Psoas muscle (tissue), 7 donors: ENCODE measurements at regions not wholly inside any gene's neighbourhood (a gene's known extent, or its start where the extent isn't known, plus 50 kb on each side); places are given as distances from the start of the nearest gene placed in this dataset.

Experiments used
- ATAC-seq, 4 donors: fragments of 200-7000 bp; cut with Tn5 transposase; one replicate each; pipeline ENCODE4 v1.9.1; 2020; ENCODE audit warnings: moderate library complexity in 3 of 4, mild to moderate bottlenecking in 2 of 4
- DNase-seq, 2 donors: peaks; one replicate each; pipeline ENCODE4 v3.0.0-alpha.2; 2020
- H3K27ac ChIP-seq: fragments of 200-600 bp; one replicate; pipeline ENCODE4 v1.8.0; 2022
- H3K27me3 ChIP-seq, 3 donors: fragments of 200-600 bp in 1 of 3; one replicate each; pipeline versions ENCODE4 v1.6.1 to v1.8.0; 2013 to 2022; ENCODE audit warnings: low read length in 2 of 3, mild to moderate bottlenecking in 2 of 3, moderate library complexity in 1 of 3; ENCODE audit not compliant: insufficient read depth in 3 of 3
- H3K36me3 ChIP-seq, 2 donors: fragments of 200-600 bp in 1 of 2; one replicate each; pipeline versions ENCODE4 v1.6.1 to v1.8.0; 2013 to 2022; ENCODE audit warnings: low read depth in 1 of 2, mild to moderate bottlenecking in 1 of 2, moderate library complexity in 1 of 2; ENCODE audit not compliant: insufficient read depth in 1 of 2
- H3K4me1 ChIP-seq: fragments of 200-600 bp; one replicate; pipeline ENCODE4 v1.8.0; 2022
- H3K4me3 ChIP-seq: fragments of 200-600 bp; one replicate; pipeline ENCODE4 v1.8.0; 2022; ENCODE audit warnings: mild to moderate bottlenecking
- H3K9me3 ChIP-seq: fragments of 200-600 bp; one replicate; pipeline ENCODE4 v1.8.0; 2022
- CTCF ChIP-seq: fragments of 200-600 bp; IDR thresholded peaks from one replicate; pipeline ENCODE4 v1.8.0; 2022; ENCODE audit warnings: antibody characterized with exemption
- WGBS, 3 donors: extraction: QIAGEN DNeasy Blood & Tissue Kit; methylation state at CpG; one replicate each; pipeline versions ENCODE4 v1.1.6 to v1.1.7; 2013; 5-methylcytosine and 5-hydroxymethylcytosine counted together
- intact Hi-C, 2 donors: fragments of 100-400 bp; cut with DNase I; formaldehyde crosslinking; loops; one replicate each; pipeline versions ENCODE4 v1.11.0 to v1.14.2; 2022
- donor health status: healthy with polysubstance abuse.
- donor health status: DM: no; HTN: no; CAD: no; lungs with moderate emphysema.
- donor health status: Bipolar disorder and iron deficiency.
- donor health status: healthy.
- donor health status: DM: yes; HTN: yes; CAD: no.
- donor health status: DM: no; HTN: no; CAD: no.
- donor health status: DM: yes; HTN: yes; CAD: no.

GRCh38 chr4:3652586-3652985 is 113.6 kb upstream of the ADRA2C start:
- H3K9me3 ChIP-seq: no peaks in the 10 kb centered on the region
- no peak for ATAC-seq
- 82 to 88% (median 86%) methylated on average over 13 to 14 of the region's 14 CpGs for WGBS, 3 donors
- no peaks in the 10 kb centered on the region for H3K36me3 ChIP-seq
- no peaks in the 10 kb centered on the region for H3K4me1 ChIP-seq
- no peak for DNase-seq
- intact Hi-C loops: no loop called here
- H3K27ac ChIP-seq: no peak overlapping the region
- TF ChIP-seq CTCF: no peak
- H3K27me3 ChIP-seq: peaks cover 0 to 83% (median 22%) of the 10 kb centered on the region in 3 donors
- H3K4me3 ChIP-seq: no peak overlapping the region

GRCh38 chr4:3651267-3651845 is 114.8 kb upstream of the ADRA2C start:
- H3K27me3 ChIP-seq: peaks cover 0 to 77% (median 19%) of the 10 kb centered on the region in 3 donors
- TF ChIP-seq CTCF: no peak

GRCh38 chr4:3649491-3649890 is 116.7 kb upstream of the ADRA2C start:
- H3K9me3 ChIP-seq: no peaks in the 10 kb centered on the region
- TF ChIP-seq CTCF: no peak
- no peaks in the 10 kb centered on the region for H3K4me1 ChIP-seq
- ATAC-seq (no peak), DNase-seq (no peak)
- H3K27ac ChIP-seq: no peak overlapping the region
- 88 to 94% (median 88%) methylated on average over 16 of the region's 16 CpGs for WGBS, 3 donors
- peaks cover 0 to 75% (median 23%) of the 10 kb centered on the region in 3 donors for H3K27me3 ChIP-seq
- intact Hi-C loops: no loop called here
- no peak overlapping the region for H3K4me3 ChIP-seq
- H3K36me3 ChIP-seq: no peaks in the 10 kb centered on the region

More at GRCh38 chr4:3651267-3651845, 114.8 kb upstream of the ADRA2C start:
- Histone ChIP-seq H3K36me3 (no peaks in the 10 kb centered on the region), H3K9me3 (no peaks in the 10 kb centered on the region), H3K4me1 (no peaks in the 10 kb centered on the region), H3K27ac (no peak overlapping the region), H3K4me3 (no peak overlapping the region)
- no peak for DNase-seq
- WGBS, 3 donors: 65 to 82% (median 71%) methylated on average over 16 of the region's 16 CpGs
- no peak for ATAC-seq
- intact Hi-C loops: no loop called here

GRCh38 chr4:3648731-3649130 is 116.5 kb upstream of the LRPAP1 start:
- H3K4me3 ChIP-seq: no peak overlapping the region
- no peaks in the 10 kb centered on the region for H3K36me3 ChIP-seq
- no peaks in the 10 kb centered on the region for H3K9me3 ChIP-seq
- no peak for ATAC-seq
- no peaks in the 10 kb centered on the region for H3K4me1 ChIP-seq
- DNase-seq: no peak
- intact Hi-C loops: no loop called here
- no peak for TF ChIP-seq CTCF
- H3K27me3 ChIP-seq: peaks cover 0 to 73% (median 23%) of the 10 kb centered on the region in 3 donors
- WGBS, 3 donors: 75 to 86% (median 85%) methylated on average over 17 of the region's 17 CpGs
- H3K27ac ChIP-seq: no peak overlapping the region

GRCh38 chr4:3648195-3648594 is 116.0 kb upstream of the LRPAP1 start:
- Histone ChIP-seq H3K27ac (no peak overlapping the region), H3K27me3 (peaks cover 0 to 73% (median 22%) of the 10 kb centered on the region in 3 donors), H3K36me3 (no peaks in the 10 kb centered on the region), H3K4me3 (no peak overlapping the region), H3K9me3 (no peaks in the 10 kb centered on the region), H3K4me1 (no peaks in the 10 kb centered on the region)
- ATAC-seq (no peak), DNase-seq (no peak)
- no peak for TF ChIP-seq CTCF
- intact Hi-C loops: no loop called here
- WGBS, 3 donors: 88 to 92% (median 90%) methylated on average over 15 to 16 of the region's 16 CpGs
